OCI-LY7 (cell line): ENCODE measurements at regions not wholly inside any gene's neighbourhood (a gene's known extent, or its start where the extent isn't known, plus 50 kb on each side); places are given as distances from the start of the nearest gene placed in this dataset.
"Not testable (repeated sequence)": the region's sequence is repeated elsewhere in the genome, so short reads cannot be mapped to it uniquely, and the experiment has no call there.

Experiments used
- BruUV-seq: library from RNA; stranded (reverse); fragments of 400-500 nt; replicated peaks from 2 replicates; lab custom pipeline; 2021; lab: Mats Ljungman, UMichigan
- CTCF ChIA-PET: fragments of 300-600 bp; sonication (Branson Sonifier 250); formaldehyde crosslinking; loops from one replicate; lab custom pipeline; 2022; ENCODE audit warnings: antibody characterized with exemption; ENCODE audit not compliant: unreplicated experiment; lab: Charles Lee
- POLR2A ChIA-PET: fragments of 300-600 bp; sonication (Branson Sonifier 250); formaldehyde crosslinking; loops from one replicate; lab custom pipeline; 2022; ENCODE audit warnings: antibody characterized with exemption; lab: Charles Lee
- DNase-seq: peaks from one replicate; pipeline ENCODE4 v3.0.0-alpha.2; 2015; ENCODE audit warnings: low spot score
- H2AFZ ChIP-seq: fragments of 200-600 bp; sonication (generic), shearing (Covaris generic); 2 replicates; pipeline ENCODE4 v1.6.1; 2014; ENCODE audit warnings: mild to moderate bottlenecking, antibody characterized with exemption, low read length, moderate library complexity
- H3K27ac ChIP-seq: fragments of 200-600 bp; sonication (generic); 2 replicates; pipeline ENCODE4 v1.5.1; 2014; ENCODE audit warnings: mixed run types, low read depth, mild to moderate bottlenecking, moderate library complexity, low read length, inconsistent platforms; ENCODE audit not compliant: poor library complexity, severe bottlenecking
- H3K36me3 ChIP-seq: fragments of 200-600 bp; sonication (generic); 2 replicates; pipeline ENCODE4 v1.6.1; 2014; ENCODE audit warnings: mild to moderate bottlenecking, antibody characterized with exemption, low read length, moderate library complexity, mixed read lengths; ENCODE audit not compliant: insufficient read depth
- H3K4me1 ChIP-seq: fragments of 200-600 bp; sonication (generic); 2 replicates; pipeline ENCODE4 v1.5.1; 2014; ENCODE audit warnings: mild to moderate bottlenecking, low read length; ENCODE audit not compliant: insufficient read depth, poor library complexity, severe bottlenecking
- H3K4me2 ChIP-seq: fragments of 200-600 bp; sonication (generic); 2 replicates; pipeline ENCODE4 v1.6.1; 2014; ENCODE audit warnings: mild to moderate bottlenecking, low read length
- H3K4me3 ChIP-seq: fragments of 200-600 bp; sonication (generic); 2 replicates; pipeline ENCODE4 v1.5.1; 2014; ENCODE audit warnings: mild to moderate bottlenecking, low read depth, low read length; ENCODE audit not compliant: poor library complexity, severe bottlenecking
- H3K79me2 ChIP-seq: fragments of 200-600 bp; sonication (generic); 2 replicates; pipeline ENCODE4 v1.6.1; 2016; ENCODE audit warnings: low read depth, mild to moderate bottlenecking, low read length, moderate library complexity, mixed read lengths; ENCODE audit not compliant: insufficient read depth
- H3K9me2 ChIP-seq: fragments of 200-600 bp; sonication (generic); 2 replicates; pipeline ENCODE4 v1.6.1; 2016; ENCODE audit warnings: mild to moderate bottlenecking, low read length, mixed read lengths; ENCODE audit not compliant: insufficient read depth
- H3K9me3 ChIP-seq: fragments of 200-600 bp; sonication (generic); 2 replicates; pipeline ENCODE4 v1.6.1; 2014; ENCODE audit warnings: mild to moderate bottlenecking, mixed run types, low read length, mixed read lengths
- H4K20me1 ChIP-seq: fragments of 200-600 bp; sonication (generic); 2 replicates; pipeline ENCODE4 v1.6.1; 2014; ENCODE audit warnings: mild to moderate bottlenecking, antibody characterized with exemption, low read length, moderate library complexity, mixed read lengths; ENCODE audit not compliant: insufficient read depth
- EZH2phosphoT487 ChIP-seq: fragments of 200-600 bp; sonication (generic); IDR thresholded peaks from 2 replicates; pipeline ENCODE4 v1.6.1; 2018; ENCODE audit warnings: low read depth, borderline replicate concordance, mild to moderate bottlenecking, mixed run types, antibody characterized with exemption, low read length, moderate library complexity, mixed read lengths
- intact Hi-C: fragments of 100-400 bp; cut with micrococcal nuclease; formaldehyde crosslinking; loops from one replicate; pipeline ENCODE4 v1.10.0; 2022; ENCODE audit not compliant: unreplicated experiment
- TF ChIP-seq, protein P1 (sequence below): fragments of 200-600 bp; sonication (generic); conservative IDR thresholded peaks from 2 replicates; pipeline ENCODE4 v1.5.1; 2014; ENCODE audit warnings: mild to moderate bottlenecking, antibody characterized with exemption, low read length, moderate library complexity, mixed read lengths

GRCh38 chr10:53447576-53447975, 675.0 kb upstream of the MBL2 start:
- TF ChIP-seq, protein P1, sequence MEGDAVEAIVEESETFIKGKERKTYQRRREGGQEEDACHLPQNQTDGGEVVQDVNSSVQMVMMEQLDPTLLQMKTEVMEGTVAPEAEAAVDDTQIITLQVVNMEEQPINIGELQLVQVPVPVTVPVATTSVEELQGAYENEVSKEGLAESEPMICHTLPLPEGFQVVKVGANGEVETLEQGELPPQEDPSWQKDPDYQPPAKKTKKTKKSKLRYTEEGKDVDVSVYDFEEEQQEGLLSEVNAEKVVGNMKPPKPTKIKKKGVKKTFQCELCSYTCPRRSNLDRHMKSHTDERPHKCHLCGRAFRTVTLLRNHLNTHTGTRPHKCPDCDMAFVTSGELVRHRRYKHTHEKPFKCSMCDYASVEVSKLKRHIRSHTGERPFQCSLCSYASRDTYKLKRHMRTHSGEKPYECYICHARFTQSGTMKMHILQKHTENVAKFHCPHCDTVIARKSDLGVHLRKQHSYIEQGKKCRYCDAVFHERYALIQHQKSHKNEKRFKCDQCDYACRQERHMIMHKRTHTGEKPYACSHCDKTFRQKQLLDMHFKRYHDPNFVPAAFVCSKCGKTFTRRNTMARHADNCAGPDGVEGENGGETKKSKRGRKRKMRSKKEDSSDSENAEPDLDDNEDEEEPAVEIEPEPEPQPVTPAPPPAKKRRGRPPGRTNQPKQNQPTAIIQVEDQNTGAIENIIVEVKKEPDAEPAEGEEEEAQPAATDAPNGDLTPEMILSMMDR, result no peak
- no peak for TF ChIP-seq EZH2phosphoT487

DNA sequence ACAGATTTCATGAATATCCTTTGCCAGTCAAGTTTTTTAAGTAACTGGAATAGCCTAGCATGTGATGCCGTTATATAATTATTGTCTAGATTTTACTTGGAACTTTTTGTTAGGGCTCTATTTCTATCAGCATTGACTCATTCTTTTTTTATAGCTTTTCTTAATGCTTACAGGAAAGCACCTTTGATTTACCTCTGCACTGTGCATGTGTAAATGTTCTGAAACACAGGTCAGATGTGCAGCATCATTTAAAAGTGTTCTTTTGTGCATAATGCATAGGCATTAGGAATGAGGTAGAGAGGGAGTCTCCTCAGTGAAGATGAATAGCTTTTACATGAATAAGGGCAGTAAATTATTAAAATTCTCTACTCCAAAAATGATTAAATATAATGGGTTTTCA, 669.3 kb upstream of the MBL2 start:
- H3K9me3 ChIP-seq, result no peaks in the 10 kb centered on the region
- no peak overlapping the region for H3K4me2 ChIP-seq
- no peaks in the 10 kb centered on the region for H4K20me1 ChIP-seq
- no peaks in the 10 kb centered on the region for H3K79me2 ChIP-seq
- H3K27ac ChIP-seq, result no peak overlapping the region
- no peaks in the 10 kb centered on the region for H3K36me3 ChIP-seq
- TF ChIP-seq, protein P1, result no peak
- TF ChIP-seq EZH2phosphoT487, result no peak
- CTCF ChIA-PET, result no interaction called here
- no peak for DNase-seq
- no peak overlapping the region for H2AFZ ChIP-seq
- H3K4me1 ChIP-seq, result no peaks in the 10 kb centered on the region
- no peak overlapping the region for H3K4me3 ChIP-seq
- BruUV-seq, result no TSS peak
- intact Hi-C loops, result no loop called here
- H3K9me2 ChIP-seq, result no peaks in the 10 kb centered on the region
- POLR2A ChIA-PET, result interaction anchor here (0.6 to 0.9 kb wide), 2 partner anchors 15 to 477 kb away, joined by 3 read pairs; no protein-coding TSS in a partner anchor

More at GRCh38 chr10:53447576-53447975, 675.0 kb upstream of the MBL2 start:
- H3K36me3 ChIP-seq, result no peaks in the 10 kb centered on the region
- DNase-seq, result no peak
- no peak overlapping the region for H3K4me2 ChIP-seq
- H3K79me2 ChIP-seq, result no peaks in the 10 kb centered on the region
- H3K4me1 ChIP-seq, result no peaks in the 10 kb centered on the region
- intact Hi-C loops, result no loop called here
- POLR2A ChIA-PET, result no interaction called here
- BruUV-seq, result no TSS peak
- H3K4me3 ChIP-seq, result no peak overlapping the region
- no peaks in the 10 kb centered on the region for H3K9me3 ChIP-seq
- H4K20me1 ChIP-seq, result no peaks in the 10 kb centered on the region
- CTCF ChIA-PET, result no interaction called here
- no peak overlapping the region for H3K27ac ChIP-seq
- H2AFZ ChIP-seq, result no peak overlapping the region
- H3K9me2 ChIP-seq, result no peaks in the 10 kb centered on the region

DNA sequence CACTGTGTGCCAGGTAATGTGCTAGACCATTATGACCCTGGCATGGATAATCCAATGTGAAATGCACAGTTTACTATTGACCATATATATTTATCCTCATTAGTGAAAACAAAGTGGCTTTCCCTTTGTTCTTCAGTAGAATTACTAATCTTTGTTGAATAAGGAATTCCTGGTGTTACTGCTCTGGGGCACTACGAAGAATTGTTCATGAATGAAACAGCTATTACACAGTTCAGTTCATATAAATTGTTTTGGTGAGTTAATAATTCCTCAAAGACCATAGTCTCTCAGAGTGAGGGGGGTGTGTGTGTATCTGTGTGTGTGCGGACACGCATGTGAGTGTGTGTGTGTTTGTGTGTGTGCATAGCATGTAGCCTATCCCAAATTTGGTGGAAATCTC, 668.0 kb upstream of the MBL2 start:
- Histone ChIP-seq H3K4me3 (no peak overlapping the region), H3K4me1 (no peaks in the 10 kb centered on the region), H3K79me2 (no peaks in the 10 kb centered on the region), H2AFZ (no peak overlapping the region), H3K27ac (no peak overlapping the region), H4K20me1 (no peaks in the 10 kb centered on the region), H3K4me2 (no peak overlapping the region), H3K9me3 (no peaks in the 10 kb centered on the region), H3K36me3 (no peaks in the 10 kb centered on the region), H3K9me2 (no peaks in the 10 kb centered on the region)
- TF ChIP-seq EZH2phosphoT487, result no peak
- TF ChIP-seq, protein P1, result no peak
- ChIA-PET CTCF (no interaction called here), POLR2A (interaction anchor here (0.5 kb wide), 1 partner anchor 20 kb away, joined by 3 read pairs; no protein-coding TSS in a partner anchor)
- DNase-seq, result no peak
- intact Hi-C loops, result no loop called here
- BruUV-seq, result no TSS peak

DNA sequence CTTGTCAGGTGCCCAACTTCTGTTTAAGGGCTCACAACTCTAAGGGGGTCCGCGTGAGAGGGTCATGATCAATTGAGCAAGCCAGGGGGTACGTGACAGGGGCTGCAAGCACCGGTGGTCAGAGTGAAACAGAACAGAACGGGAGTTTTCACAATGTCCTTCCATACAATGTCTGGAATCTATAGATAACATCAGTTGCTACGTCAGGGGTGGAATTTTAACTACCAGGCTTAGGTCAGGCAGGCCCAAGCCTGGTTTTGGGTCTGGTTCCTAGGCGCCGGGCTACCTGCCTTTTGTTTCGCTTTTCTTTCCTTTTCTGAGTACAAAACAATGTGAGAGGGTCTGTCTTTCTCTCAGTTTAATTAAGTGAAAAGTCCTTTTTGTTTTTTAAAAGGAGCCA, 666.5 kb upstream of the MBL2 start:
- H3K4me2 ChIP-seq, DNase-seq, H3K79me2 ChIP-seq, CTCF ChIA-PET, H3K27ac ChIP-seq, H3K9me3 ChIP-seq, H3K9me2 ChIP-seq, H3K4me1 ChIP-seq, H4K20me1 ChIP-seq, H3K36me3 ChIP-seq, BruUV-seq, H3K4me3 ChIP-seq, H2AFZ ChIP-seq, intact Hi-C loops: not testable (repeated sequence)
- POLR2A ChIA-PET, result interaction anchor here (1.2 kb wide), 1 partner anchor 24 kb away, joined by 4 read pairs; no protein-coding TSS in a partner anchor
